Posterior cingulate gyrus (tissue), 11 donors: ENCODE measurements at regions not wholly inside any gene's neighbourhood (a gene's known extent, or its start where the extent isn't known, plus 50 kb on each side); places are given as distances from the start of the nearest gene placed in this dataset.

ENCODE experiments used
- DNase-seq, 10 donors: peaks; one replicate each; pipeline versions ENCODE4 v3.0.0 to v3.0.0-alpha.2; 2020 to 2021; ENCODE audit warnings: mixed read lengths in 3 of 10
- intact Hi-C: fragments of 100-400 bp; cut with DNase I; formaldehyde crosslinking; loops from one replicate; pipeline ENCODE4 v1.15.1; 2023

DNA sequence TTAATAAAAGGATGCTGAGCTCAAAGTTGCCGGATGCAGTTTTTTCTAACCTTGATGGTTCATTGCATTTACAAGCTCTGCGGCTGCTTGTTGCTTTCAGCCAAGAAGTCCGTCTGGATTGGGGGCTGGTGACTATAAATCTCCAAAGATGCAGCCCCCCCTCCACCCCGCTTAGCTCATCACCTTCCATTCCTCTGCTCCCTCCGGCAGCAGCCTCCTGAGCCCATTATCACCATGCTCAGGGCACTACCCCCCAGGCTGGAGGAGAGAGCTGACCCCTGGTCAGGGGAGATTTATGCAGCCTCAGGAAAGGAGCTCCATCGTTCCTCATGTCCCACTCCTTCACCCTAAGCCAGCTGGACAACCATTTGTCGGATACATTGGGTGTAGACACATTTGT lies 55.3 kb upstream of the ZRANB1 start:
- DNase-seq: peak in 1 of 10 donors; percentile 7
- intact Hi-C loops: no loop called here

GRCh38 chr10:124888262-124888661 lies 53.7 kb upstream of the ZRANB1 start:
- intact Hi-C loops: no loop called here
- no peak for DNase-seq

GRCh38 chr10:124892031-124892430 lies 49.9 kb upstream of the ZRANB1 start:
- DNase-seq: peak in 1 of 10 donors; percentile 43

More at GRCh38 chr10:124892031-124892430, 49.9 kb upstream of the ZRANB1 start:
- intact Hi-C loops: no loop called here
